MM.1S (cell line): ENCODE measurements at regions not wholly inside any gene's neighbourhood (a gene's known extent, or its start where the extent isn't known, plus 50 kb on each side); places are given as distances from the start of the nearest gene placed in this dataset.

Source experiments
- DNase-seq: peaks from one replicate; pipeline ENCODE4 v3.0.0-alpha.2; 2015
- H2AFZ ChIP-seq: fragments of 300-600 bp; sonication (generic); 2 replicates; pipeline ENCODE4 v1.6.0; 2016; ENCODE audit warnings: antibody characterized with exemption, low read length
- H3F3A ChIP-seq: fragments of 300-600 bp; sonication (generic); 2 replicates; pipeline ENCODE4 v1.6.1; 2016; ENCODE audit warnings: mild to moderate bottlenecking, antibody characterized with exemption, low read length, moderate library complexity, mixed read lengths; ENCODE audit not compliant: insufficient read depth
- H3K27ac ChIP-seq: fragments of 300-600 bp; sonication (generic); 2 replicates; pipeline ENCODE4 v1.5.1; 2016; ENCODE audit warnings: mild to moderate bottlenecking, low read length
- H3K27me3 ChIP-seq: fragments of 300-600 bp; sonication (generic); replicated peaks from 2 replicates; pipeline ENCODE4 v1.6.0; 2016; ENCODE audit warnings: low read length; ENCODE audit not compliant: insufficient read depth
- H3K36me3 ChIP-seq: fragments of 300-600 bp; sonication (generic); replicated peaks from 2 replicates; pipeline ENCODE4 v1.6.1; 2016; ENCODE audit warnings: mild to moderate bottlenecking, low read length, mixed read lengths; ENCODE audit not compliant: insufficient read depth
- H3K4me1 ChIP-seq: fragments of 300-600 bp; sonication (generic); 2 replicates; pipeline ENCODE4 v1.6.1; 2016; ENCODE audit warnings: low read length, mixed read lengths
- H3K4me2 ChIP-seq: fragments of 300-600 bp; sonication (generic); 2 replicates; pipeline ENCODE4 v1.6.0; 2016; ENCODE audit warnings: low read depth, low read length
- H3K4me3 ChIP-seq: fragments of 300-600 bp; sonication (generic); 2 replicates; pipeline ENCODE4 v1.5.1; 2016; ENCODE audit warnings: low read length, mixed read lengths
- H3K79me2 ChIP-seq: fragments of 300-600 bp; sonication (generic); 2 replicates; pipeline ENCODE4 v1.6.1; 2016; ENCODE audit warnings: mixed run types, low read length, mixed read lengths
- H3K9ac ChIP-seq: fragments of 300-600 bp; sonication (generic); 2 replicates; pipeline ENCODE4 v1.6.1; 2016; ENCODE audit warnings: low read length, mixed read lengths
- H3K9me2 ChIP-seq: fragments of 300-600 bp; sonication (generic); replicated peaks from 2 replicates; pipeline ENCODE4 v1.6.1; 2016; ENCODE audit warnings: mild to moderate bottlenecking, low read length, mixed read lengths; ENCODE audit not compliant: insufficient read depth
- H3K9me3 ChIP-seq: fragments of 300-600 bp; sonication (generic); replicated peaks from 2 replicates; pipeline ENCODE4 v1.6.1; 2016; ENCODE audit warnings: mild to moderate bottlenecking, low read length, mixed read lengths; ENCODE audit not compliant: insufficient read depth
- H4K20me1 ChIP-seq: fragments of 300-600 bp; sonication (generic); 2 replicates; pipeline ENCODE4 v1.6.1; 2016; ENCODE audit warnings: mild to moderate bottlenecking, low read length, moderate library complexity, mixed read lengths; ENCODE audit not compliant: insufficient read depth
- CTCF ChIP-seq: fragments of 300-600 bp; sonication (generic); IDR thresholded peaks from 2 replicates; pipeline ENCODE4 v1.5.1; 2016; ENCODE audit warnings: antibody characterized with exemption, low read length, mixed read lengths
- EZH2 ChIP-seq: fragments of 300-600 bp; sonication (generic); optimal IDR thresholded peaks from 2 replicates; pipeline ENCODE3; 2017; ENCODE audit warnings: low read depth, mild to moderate bottlenecking, antibody characterized with exemption, low read length, mixed read lengths
- EZH2phosphoT487 ChIP-seq: fragments of 300-600 bp; sonication (generic); IDR thresholded peaks from 2 replicates; pipeline ENCODE4 v1.6.1; 2018; ENCODE audit warnings: antibody characterized with exemption, low read length

DNA sequence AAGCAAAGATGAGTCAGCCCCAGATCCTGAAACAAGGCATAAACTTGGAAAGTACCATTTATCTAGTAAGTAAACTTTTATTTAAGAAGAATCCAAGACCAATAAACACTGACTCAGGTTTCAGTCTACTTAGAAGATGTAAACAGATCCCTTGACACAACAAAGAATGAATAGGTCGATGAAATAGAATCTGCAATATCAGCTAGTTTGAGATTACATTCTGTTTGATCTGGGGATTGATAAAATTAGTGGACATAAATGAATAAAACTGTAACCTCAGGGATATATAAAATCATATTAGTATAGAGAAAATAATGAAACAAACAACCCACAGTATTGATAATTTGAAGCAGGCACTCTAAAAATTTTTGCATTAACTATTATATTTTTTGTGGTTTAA is 708.9 kb downstream of the FAM181B start:
- no peak for DNase-seq
- Histone ChIP-seq H2AFZ (no peak overlapping the region), H4K20me1 (no peaks in the 10 kb centered on the region), H3K4me3 (no peak overlapping the region), H3K4me2 (no peak overlapping the region), H3K27ac (no peak overlapping the region), H3K9me2 (no peaks in the 10 kb centered on the region), H3K27me3 (no peaks in the 10 kb centered on the region), H3K36me3 (no peaks in the 10 kb centered on the region), H3F3A (no peaks in the 10 kb centered on the region), H3K9ac (no peak overlapping the region), H3K4me1 (no peaks in the 10 kb centered on the region), H3K9me3 (no peaks in the 10 kb centered on the region), H3K79me2 (no peaks in the 10 kb centered on the region)
- TF ChIP-seq EZH2phosphoT487, result no peak
- no peak for TF ChIP-seq CTCF
- TF ChIP-seq EZH2, result no peak

GRCh38 chr11:82012276-82012675 is 721.4 kb downstream of the FAM181B start:
- H3K27ac ChIP-seq, result no peak overlapping the region
- H3F3A ChIP-seq, result no peaks in the 10 kb centered on the region
- H3K27me3 ChIP-seq, result no peaks in the 10 kb centered on the region

DNA sequence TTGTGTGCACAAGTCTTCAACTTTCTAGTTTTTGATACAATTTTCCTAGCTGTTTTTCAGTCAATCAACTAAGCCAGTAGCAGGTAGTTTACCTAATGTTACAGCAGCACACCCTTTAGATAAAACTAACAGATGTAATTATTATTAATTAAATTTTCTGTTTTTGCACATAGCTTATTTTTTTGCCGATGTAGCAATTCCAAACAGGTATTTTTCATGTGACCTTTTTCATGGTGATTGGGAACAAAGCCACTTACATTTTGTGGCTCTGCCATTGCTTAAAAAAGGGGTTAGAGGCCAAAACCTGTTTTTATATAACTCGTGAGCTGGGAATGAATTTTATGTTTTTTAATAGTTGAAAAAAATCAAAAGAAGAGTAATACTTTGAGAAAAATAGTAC is 724.5 kb downstream of the FAM181B start:
- Histone ChIP-seq H2AFZ (no peak overlapping the region), H3K79me2 (no peaks in the 10 kb centered on the region), H4K20me1 (no peaks in the 10 kb centered on the region), H3K27me3 (no peaks in the 10 kb centered on the region), H3K36me3 (no peaks in the 10 kb centered on the region), H3K9me3 (no peaks in the 10 kb centered on the region), H3K27ac (no peak overlapping the region), H3K4me3 (no peak overlapping the region), H3K4me2 (no peak overlapping the region), H3F3A (no peaks in the 10 kb centered on the region), H3K4me1 (no peaks in the 10 kb centered on the region), H3K9ac (no peak overlapping the region), H3K9me2 (no peaks in the 10 kb centered on the region)
- DNase-seq, result no peak
- TF ChIP-seq EZH2phosphoT487 (no peak), CTCF (no peak), EZH2 (no peak)

More at GRCh38 chr11:82012276-82012675, 721.4 kb downstream of the FAM181B start:
- Histone ChIP-seq H3K36me3 (no peaks in the 10 kb centered on the region), H3K9ac (no peak overlapping the region), H4K20me1 (no peaks in the 10 kb centered on the region), H3K4me1 (no peaks in the 10 kb centered on the region), H2AFZ (no peak overlapping the region), H3K9me2 (no peaks in the 10 kb centered on the region), H3K4me2 (no peak overlapping the region), H3K9me3 (no peaks in the 10 kb centered on the region), H3K79me2 (no peaks in the 10 kb centered on the region), H3K4me3 (no peak overlapping the region)
- DNase-seq, result no peak
- TF ChIP-seq EZH2phosphoT487 (no peak), CTCF (no peak), EZH2 (no peak)

DNA sequence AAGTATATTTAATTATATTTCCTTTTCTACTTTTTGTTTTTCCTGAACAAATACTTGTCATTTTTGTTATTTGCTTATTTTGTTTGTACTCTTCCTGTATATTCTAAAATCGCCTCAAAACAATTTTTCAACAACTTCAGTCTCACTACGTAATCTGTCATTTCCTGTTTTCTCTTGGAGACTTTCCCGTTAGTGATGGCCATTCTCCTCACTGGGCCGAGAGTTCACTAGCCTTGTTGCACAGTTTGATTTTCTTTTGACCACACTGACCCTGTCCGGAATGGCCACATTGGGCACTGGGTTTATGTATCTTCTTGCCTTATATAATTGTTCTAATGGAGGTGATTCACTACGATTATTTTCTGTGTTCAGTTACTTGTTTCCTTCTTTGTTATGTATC is 726.1 kb downstream of the FAM181B start:
- Histone ChIP-seq H3K9me2 (no peaks in the 10 kb centered on the region), H3K4me1 (no peaks in the 10 kb centered on the region), H3K4me2 (no peak overlapping the region), H3K9me3 (no peaks in the 10 kb centered on the region), H3K27me3 (no peaks in the 10 kb centered on the region), H2AFZ (no peak overlapping the region), H3K36me3 (no peaks in the 10 kb centered on the region), H3F3A (no peaks in the 10 kb centered on the region), H3K4me3 (no peak overlapping the region), H3K79me2 (no peaks in the 10 kb centered on the region), H3K9ac (no peak overlapping the region), H3K27ac (no peak overlapping the region), H4K20me1 (no peaks in the 10 kb centered on the region)
- TF ChIP-seq EZH2phosphoT487 (no peak), CTCF (no peak), EZH2 (no peak)
- no peak for DNase-seq
